Pancreas (tissue), 10 donors: ENCODE measurements at regions not wholly inside any gene's neighbourhood (a gene's known extent, or its start where the extent isn't known, plus 50 kb on each side); places are given as distances from the start of the nearest gene placed in this dataset.

Source experiments
- ATAC-seq, 4 donors: fragments of 200-7000 bp; cut with Tn5 transposase; one replicate each; pipeline versions ENCODE4 v1.8.0 to v1.9.1; 2020; ENCODE audit warnings: mild to moderate bottlenecking in 4 of 4, moderate library complexity in 4 of 4
- DNase-seq, 6 donors: peaks; one replicate each; pipeline ENCODE4 v3.0.0-alpha.2; 2020
- FAIRE-seq: peaks from 2 replicates; lab custom pipeline; 2012; peaks lifted over from hg19 to GRCh38; lab: Jason Lieb, UNC
- H3K27ac ChIP-seq, 4 donors: fragments of 200-600 bp; sonication (generic); 1 replicate in 3 of 4; 2 replicates in 1 of 4; pipeline versions ENCODE4 v1.5.0 to v1.8.0; 2020
- H3K27me3 ChIP-seq, 4 donors: fragments of 200-600 bp; one replicate each; pipeline ENCODE4 v1.8.0; 2021
- H3K36me3 ChIP-seq, 3 donors: fragments of 200-600 bp; sonication (generic) in 1 of 3; one replicate each; pipeline versions ENCODE4 v1.5.0 to v1.8.0; 2020 to 2021
- H3K4me1 ChIP-seq, 3 donors: fragments of 200-600 bp; one replicate each; pipeline ENCODE4 v1.8.0; 2021
- H3K4me3 ChIP-seq, 4 donors: fragments of 200-600 bp; sonication (generic) in 2 of 4; one replicate each; pipeline versions ENCODE4 v1.5.0 to v1.8.0; 2020 to 2021
- H3K9me3 ChIP-seq, 4 donors: fragments of 200-600 bp; one replicate each; pipeline ENCODE4 v1.8.0; 2021
- CTCF ChIP-seq, 4 donors: fragments of 200-600 bp; sonication (generic) in 3 of 4; IDR thresholded peaks; one replicate each; pipeline versions ENCODE4 v1.5.0 to v1.8.0; 2021; ENCODE audit warnings: antibody characterized with exemption in 4 of 4
- WGBS, 2 donors: extraction: QIAGEN DNeasy Blood & Tissue Kit; methylation state at CpG; one replicate each; pipeline ENCODE4 v1.1.7; 2013; 5-methylcytosine and 5-hydroxymethylcytosine counted together
- intact Hi-C, 3 donors: fragments of 100-400 bp; cut with DNase I; formaldehyde crosslinking; loops; one replicate each; pipeline versions ENCODE4 v1.11.1 to v1.14.2; 2022
- donor health status: healthy with polysubstance abuse.
- donor health status: DM: no; HTN: no; CAD: no; lungs with moderate emphysema.
- donor health status: DM: no; HTN: no; CAD: no.
- donor health status: control.
- donor health status: control.
- donor health status: Bipolar disorder and iron deficiency.
- donor health status: DM: yes; HTN: yes; CAD: no.
- donor health status: DM: no; HTN: no; CAD: no.
- donor health status: DM: no; HTN: no; CAD: no.
- donor health status: DM: yes; HTN: yes; CAD: no.

- WGBS, 2 donors, result 56 to 63% methylated on average over 3 of the region's 3 CpGs
- Histone ChIP-seq H3K27ac (no peak overlapping the region), H3K27me3 (no peaks in the 10 kb centered on the region), H3K4me3 (no peak overlapping the region), H3K4me1 (no peaks in the 10 kb centered on the region), H3K36me3 (no peaks in the 10 kb centered on the region), H3K9me3 (no peaks in the 10 kb centered on the region)
- FAIRE-seq (no peak), DNase-seq (no peak), ATAC-seq (no peak)
- intact Hi-C loops, result no loop called here
- TF ChIP-seq CTCF (IDR thresholded peaks at IDR 0.05), result no peak
These were observed 312.6 kb downstream of the C11orf87 start for GRCh38 chr11:109734566-109734965.

GRCh38 chr11:109735128-109735527 is 313.1 kb downstream of the C11orf87 start:
- TF ChIP-seq CTCF (IDR thresholded peaks at IDR 0.05), result no peak
- Histone ChIP-seq H3K27ac (no peak overlapping the region), H3K27me3 (no peaks in the 10 kb centered on the region), H3K36me3 (no peaks in the 10 kb centered on the region), H3K9me3 (no peaks in the 10 kb centered on the region), H3K4me1 (no peaks in the 10 kb centered on the region), H3K4me3 (no peak overlapping the region)
- intact Hi-C loops, result no loop called here
- DNase-seq (no peak), ATAC-seq (no peak), FAIRE-seq (no peak)
- WGBS, 2 donors, result 72 to 92% methylated on average over 2 of the region's 2 CpGs

- intact Hi-C loops, result no loop called here
- 52 to 68% methylated on average over 2 of the region's 2 CpGs for whole genome bisulfite sequencing, 2 donors
These were observed 317.4 kb downstream of the C11orf87 start for GRCh38 chr11:109739379-109739778.

DNA sequence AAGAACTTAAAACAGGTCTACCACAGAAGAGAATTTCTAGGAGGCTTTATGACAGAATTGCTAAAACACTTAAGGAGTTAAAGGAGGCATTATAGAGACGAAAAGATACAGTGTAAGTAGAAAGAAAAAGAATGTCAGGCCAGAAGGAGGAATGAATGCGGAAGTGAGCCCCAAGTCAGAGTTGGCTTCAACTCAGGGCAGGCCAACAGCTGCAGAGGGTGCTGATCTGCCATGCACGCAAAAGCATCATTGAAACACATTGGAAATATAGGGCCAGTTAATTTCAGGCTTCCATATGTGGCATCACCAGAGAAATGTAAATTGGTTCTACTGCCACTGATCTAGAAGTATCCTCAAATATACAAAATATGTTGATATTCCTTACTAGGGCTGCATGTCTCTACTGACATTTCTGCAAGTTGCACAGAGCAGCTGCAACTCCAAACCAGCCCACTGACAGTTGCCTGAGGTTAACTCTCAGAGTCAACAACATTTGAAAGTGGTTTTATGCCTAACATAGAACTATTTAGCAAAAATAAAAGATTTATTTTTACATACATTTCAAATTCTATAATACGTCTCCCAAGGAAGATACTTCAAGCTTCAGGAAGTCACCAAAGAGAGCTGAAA is 324.1 kb downstream of the C11orf87 start:
- H3K27me3 ChIP-seq, result no peaks in the 10 kb centered on the region
- FAIRE-seq (no peak), DNase-seq (no peak), ATAC-seq (no peak)
- no peak overlapping the region for H3K27ac ChIP-seq
- H3K9me3 ChIP-seq, result no peaks in the 10 kb centered on the region
- no peak overlapping the region for H3K4me3 ChIP-seq
- no peaks in the 10 kb centered on the region for H3K4me1 ChIP-seq
- WGBS, 2 donors, result 75 to 82% methylated on average over 4 of the region's 4 CpGs
- no peaks in the 10 kb centered on the region for H3K36me3 ChIP-seq
- no peak for TF ChIP-seq CTCF (IDR thresholded peaks at IDR 0.05)
- intact Hi-C loops, result no loop called here

More at GRCh38 chr11:109739379-109739778, 317.4 kb downstream of the C11orf87 start:
- H3K9me3 ChIP-seq, result no peaks in the 10 kb centered on the region
- no peaks in the 10 kb centered on the region for H3K4me1 ChIP-seq
- H3K4me3 ChIP-seq, result no peak overlapping the region
- H3K27ac ChIP-seq, result no peak overlapping the region
- H3K27me3 ChIP-seq, result no peaks in the 10 kb centered on the region
- DNase-seq (no peak), FAIRE-seq (no peak), ATAC-seq (no peak)
- TF ChIP-seq CTCF (IDR thresholded peaks at IDR 0.05), result no peak
- H3K36me3 ChIP-seq, result no peaks in the 10 kb centered on the region

DNA sequence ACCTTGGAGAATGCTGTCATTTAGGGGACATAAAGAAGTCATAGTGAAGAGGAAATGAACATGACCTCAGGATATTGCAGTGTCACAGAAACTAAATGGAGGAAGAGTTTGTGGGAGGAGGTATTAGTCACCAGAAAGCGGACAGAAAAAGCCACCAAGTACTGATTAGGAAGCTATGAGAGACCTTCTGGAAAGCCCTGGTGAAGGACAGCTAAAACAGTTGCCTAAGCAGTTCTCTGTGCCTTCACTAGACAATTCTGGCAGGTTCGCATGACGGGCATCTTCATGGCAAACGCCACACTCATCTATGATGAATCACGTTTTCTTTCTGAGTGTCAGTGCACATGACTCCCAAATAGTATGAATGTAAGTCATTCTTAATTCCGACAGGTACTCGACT is 325.8 kb downstream of the C11orf87 start:
- Histone ChIP-seq H3K4me1 (no peaks in the 10 kb centered on the region), H3K9me3 (no peaks in the 10 kb centered on the region), H3K27me3 (no peaks in the 10 kb centered on the region), H3K27ac (no peak overlapping the region), H3K4me3 (no peak overlapping the region), H3K36me3 (no peaks in the 10 kb centered on the region)
- ATAC-seq (peak in 2 of 4 donors; percentile 66 to 80), DNase-seq (no peak), FAIRE-seq (no peak)
- WGBS, 2 donors, result 55 to 73% methylated on average over 7 of the region's 7 CpGs
- no peak for TF ChIP-seq CTCF (IDR thresholded peaks at IDR 0.05)
- intact Hi-C loops, result no loop called here
